Thyroid gland (tissue), 4 donors: ENCODE measurements at regions not wholly inside any gene's neighbourhood (a gene's known extent, or its start where the extent isn't known, plus 50 kb on each side); places are given as distances from the start of the nearest gene placed in this dataset.

Source experiments
- CTCF ChIP-seq, 6 experiments: fragments of 200-600 bp in 3 of 6; fragments of 450-650 bp in 3 of 6; sonication (generic) in 3 of 6; IDR thresholded peaks; one replicate each; pipeline ENCODE4 v1.5.1; 2016 to 2019; ENCODE audit warnings: antibody characterized with exemption in 6 of 6, mild to moderate bottlenecking in 2 of 6, inconsistent platforms in 1 of 6, moderate library complexity in 1 of 6
- POLR2A ChIP-seq, 2 donors: fragments of 450-650 bp; IDR thresholded peaks; one replicate each; pipeline ENCODE4 v1.6.1; 2017; ENCODE audit warnings: antibody characterized with exemption in 2 of 2, mild to moderate bottlenecking in 2 of 2, moderate library complexity in 1 of 2

DNA sequence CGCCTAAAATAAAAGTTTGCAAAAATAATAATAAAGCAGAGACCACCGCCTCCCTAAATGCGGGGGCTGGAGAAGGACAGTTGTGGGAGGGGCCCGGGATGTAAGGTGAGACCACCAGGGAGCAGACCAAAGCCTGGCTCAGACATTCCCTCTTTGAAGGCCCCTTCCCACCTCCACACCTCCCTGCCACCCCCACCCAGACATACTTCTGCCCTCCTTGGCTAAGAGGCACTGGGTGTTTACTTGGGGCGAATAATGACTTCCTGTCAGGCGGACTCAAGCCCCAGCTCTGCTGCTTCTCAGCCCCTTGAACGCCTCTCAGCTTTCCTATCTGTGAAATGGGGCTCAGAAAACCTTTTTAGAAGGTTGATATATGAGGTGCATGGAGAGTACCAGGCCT is 58.8 kb upstream of the GGTA1 start:
- TF ChIP-seq CTCF (IDR thresholded peaks at IDR 0.05) (no peak), POLR2A (IDR thresholded peaks at IDR 0.05) (no peak)
